ENCODE measurements at regions not wholly inside any gene's neighbourhood (a gene's known extent, or its start where the extent isn't known, plus 50 kb on each side); places are given as distances from the start of the nearest gene placed in this dataset.

DNA sequence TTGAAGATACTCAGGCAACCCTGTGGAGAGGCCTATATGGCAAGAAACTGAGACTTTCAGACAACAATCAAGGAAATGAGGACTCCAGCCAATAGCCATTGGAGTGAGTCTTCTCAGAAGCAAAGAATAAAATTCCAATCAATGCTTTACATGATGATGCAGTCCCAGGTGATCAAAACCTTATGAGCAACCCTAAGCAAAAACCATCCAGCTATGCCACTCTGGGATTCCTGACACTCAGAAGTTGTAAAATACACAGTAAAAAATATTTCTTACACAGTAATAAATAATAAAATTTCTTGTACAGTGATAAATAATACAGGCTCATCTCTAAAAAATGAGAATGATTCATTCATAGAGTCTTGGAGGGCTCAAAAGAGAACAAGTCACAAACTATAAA lies 150.6 kb downstream of the IL15 start:
- TF ChIP-seq, protein P1, sequence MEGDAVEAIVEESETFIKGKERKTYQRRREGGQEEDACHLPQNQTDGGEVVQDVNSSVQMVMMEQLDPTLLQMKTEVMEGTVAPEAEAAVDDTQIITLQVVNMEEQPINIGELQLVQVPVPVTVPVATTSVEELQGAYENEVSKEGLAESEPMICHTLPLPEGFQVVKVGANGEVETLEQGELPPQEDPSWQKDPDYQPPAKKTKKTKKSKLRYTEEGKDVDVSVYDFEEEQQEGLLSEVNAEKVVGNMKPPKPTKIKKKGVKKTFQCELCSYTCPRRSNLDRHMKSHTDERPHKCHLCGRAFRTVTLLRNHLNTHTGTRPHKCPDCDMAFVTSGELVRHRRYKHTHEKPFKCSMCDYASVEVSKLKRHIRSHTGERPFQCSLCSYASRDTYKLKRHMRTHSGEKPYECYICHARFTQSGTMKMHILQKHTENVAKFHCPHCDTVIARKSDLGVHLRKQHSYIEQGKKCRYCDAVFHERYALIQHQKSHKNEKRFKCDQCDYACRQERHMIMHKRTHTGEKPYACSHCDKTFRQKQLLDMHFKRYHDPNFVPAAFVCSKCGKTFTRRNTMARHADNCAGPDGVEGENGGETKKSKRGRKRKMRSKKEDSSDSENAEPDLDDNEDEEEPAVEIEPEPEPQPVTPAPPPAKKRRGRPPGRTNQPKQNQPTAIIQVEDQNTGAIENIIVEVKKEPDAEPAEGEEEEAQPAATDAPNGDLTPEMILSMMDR (IDR thresholded peaks at IDR 0.05; ENCODE audit: insufficient read depth, low read depth, low read length), result no peak
- no peak for TF ChIP-seq EZH2 (IDR thresholded peaks at IDR 0.05; ENCODE audit: insufficient read depth, low read length)

Measured in astrocyte (in vitro differentiated cells and primary cell).